OCI-LY3 (cell line): ENCODE measurements at regions not wholly inside any gene's neighbourhood (a gene's known extent, or its start where the extent isn't known, plus 50 kb on each side); places are given as distances from the start of the nearest gene placed in this dataset.

Source experiments
- EZH2phosphoT487 ChIP-seq: fragments of 200-600 bp; shearing (Covaris generic); IDR thresholded peaks from 2 replicates; pipeline ENCODE4 v1.6.1; 2018; ENCODE audit warnings: antibody characterized with exemption, mixed run types, low read depth
- TF ChIP-seq, protein P1 (sequence below): fragments of 200-600, 300-600 bp; sonication (generic); IDR thresholded peaks from 2 replicates; pipeline ENCODE4 v1.5.1; 2014; ENCODE audit warnings: antibody characterized with exemption, low read length, low read depth

DNA sequence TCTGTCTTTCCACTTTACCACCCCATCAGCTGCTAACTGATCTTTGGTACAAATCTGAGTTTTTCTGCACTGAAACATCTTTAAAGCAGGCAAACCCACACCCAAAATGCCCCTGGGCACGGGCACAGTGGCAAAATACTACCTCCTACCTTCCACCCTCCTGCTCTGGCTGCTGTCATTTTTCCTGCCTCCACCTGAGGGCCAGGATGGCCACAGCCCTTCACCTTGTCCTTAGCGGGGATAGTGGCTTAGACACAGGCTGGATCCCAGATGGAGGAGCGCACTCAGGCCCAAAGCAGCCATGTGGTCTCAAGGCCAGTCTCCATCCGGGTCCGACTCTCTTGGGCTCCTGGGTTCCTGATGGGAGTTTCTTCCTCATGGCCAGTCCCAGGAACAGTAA is 98.3 kb downstream of the HIF1AN start:
- TF ChIP-seq, protein P1, sequence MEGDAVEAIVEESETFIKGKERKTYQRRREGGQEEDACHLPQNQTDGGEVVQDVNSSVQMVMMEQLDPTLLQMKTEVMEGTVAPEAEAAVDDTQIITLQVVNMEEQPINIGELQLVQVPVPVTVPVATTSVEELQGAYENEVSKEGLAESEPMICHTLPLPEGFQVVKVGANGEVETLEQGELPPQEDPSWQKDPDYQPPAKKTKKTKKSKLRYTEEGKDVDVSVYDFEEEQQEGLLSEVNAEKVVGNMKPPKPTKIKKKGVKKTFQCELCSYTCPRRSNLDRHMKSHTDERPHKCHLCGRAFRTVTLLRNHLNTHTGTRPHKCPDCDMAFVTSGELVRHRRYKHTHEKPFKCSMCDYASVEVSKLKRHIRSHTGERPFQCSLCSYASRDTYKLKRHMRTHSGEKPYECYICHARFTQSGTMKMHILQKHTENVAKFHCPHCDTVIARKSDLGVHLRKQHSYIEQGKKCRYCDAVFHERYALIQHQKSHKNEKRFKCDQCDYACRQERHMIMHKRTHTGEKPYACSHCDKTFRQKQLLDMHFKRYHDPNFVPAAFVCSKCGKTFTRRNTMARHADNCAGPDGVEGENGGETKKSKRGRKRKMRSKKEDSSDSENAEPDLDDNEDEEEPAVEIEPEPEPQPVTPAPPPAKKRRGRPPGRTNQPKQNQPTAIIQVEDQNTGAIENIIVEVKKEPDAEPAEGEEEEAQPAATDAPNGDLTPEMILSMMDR: no peak
- no peak for TF ChIP-seq EZH2phosphoT487
